CD14-positive monocyte (primary cell): ENCODE measurements at regions not wholly inside any gene's neighbourhood (a gene's known extent, or its start where the extent isn't known, plus 50 kb on each side); places are given as distances from the start of the nearest gene placed in this dataset.

ENCODE experiments used
- DNase-seq, 3 donors: peaks; one replicate each; pipeline ENCODE4 v3.0.0-alpha.2; 2011 to 2022
- H2AFZ ChIP-seq: 2 replicates; pipeline ENCODE4 v1.6.0; 2012; ENCODE audit warnings: mild to moderate bottlenecking, low read depth, low read length, inconsistent platforms; ENCODE audit not compliant: insufficient read depth, poor library complexity, severe bottlenecking
- H3K27ac ChIP-seq, 2 donors: 1 replicate in 1 of 2; 2 replicates in 1 of 2; pipeline ENCODE4 v1.5.1; 2012 to 2013; ENCODE audit warnings: low read length in 2 of 2, control low read depth in 1 of 2, inconsistent platforms in 1 of 2, low read depth in 1 of 2, mild to moderate bottlenecking in 1 of 2
- H3K27me3 ChIP-seq, 2 donors: one replicate each; pipeline versions ENCODE4 v1.6.0 to v1.6.1; 2011 to 2013; ENCODE audit warnings: low read length in 2 of 2; ENCODE audit not compliant: control insufficient read depth in 2 of 2, insufficient read depth in 2 of 2
- H3K36me3 ChIP-seq, 2 donors: replicated peaks in 1 of 2; 1 replicate in 1 of 2; 2 replicates in 1 of 2; pipeline versions ENCODE4 v1.5.1 to v1.6.1; 2012 to 2013; ENCODE audit warnings: low read length in 2 of 2, control low read depth in 1 of 2, inconsistent platforms in 1 of 2, mild to moderate bottlenecking in 1 of 2; ENCODE audit not compliant: insufficient read depth in 2 of 2, control insufficient read depth in 1 of 2
- H3K4me1 ChIP-seq, 2 donors: 1 replicate in 1 of 2; 2 replicates in 1 of 2; pipeline versions ENCODE4 v1.5.1 to v1.6.1; 2012 to 2013; ENCODE audit warnings: low read length in 2 of 2, control low read depth in 1 of 2, inconsistent platforms in 1 of 2, mild to moderate bottlenecking in 1 of 2, moderate library complexity in 1 of 2; ENCODE audit not compliant: insufficient read depth in 2 of 2, control insufficient read depth in 1 of 2
- H3K4me2 ChIP-seq: replicated peaks from 2 replicates; pipeline ENCODE3; 2012; ENCODE audit warnings: low read length, moderate library complexity, mild to moderate bottlenecking; ENCODE audit not compliant: poor library complexity, severe bottlenecking; ENCODE audit errors: extremely low read depth
- H3K4me3 ChIP-seq, 3 experiments: fragments of 200-600 bp in 1 of 3; sonication (generic) in 1 of 3; replicated peaks in 1 of 3; 1 replicate in 2 of 3; 2 replicates in 1 of 3; pipeline ENCODE4 v1.5.1; 2011 to 2013; ENCODE audit warnings: low read length in 3 of 3, mild to moderate bottlenecking in 3 of 3, control low read depth in 2 of 3, low read depth in 2 of 3, inconsistent platforms in 1 of 3, moderate library complexity in 1 of 3
- H3K79me2 ChIP-seq: 2 replicates; pipeline ENCODE4 v1.6.0; 2012; ENCODE audit warnings: mild to moderate bottlenecking, control low read depth, inconsistent platforms, low read length, moderate library complexity; ENCODE audit not compliant: insufficient read depth
- H3K9ac ChIP-seq: 2 replicates; pipeline ENCODE4 v1.6.0; 2017; ENCODE audit warnings: low read length, mild to moderate bottlenecking; ENCODE audit not compliant: insufficient read depth, poor library complexity, severe bottlenecking
- H3K9me3 ChIP-seq, 2 donors: replicated peaks in 1 of 2; 1 replicate in 1 of 2; 2 replicates in 1 of 2; pipeline versions ENCODE4 v1.5.1 to v1.6.1; 2012 to 2013; ENCODE audit warnings: low read length in 2 of 2, control low read depth in 1 of 2; ENCODE audit not compliant: control insufficient read depth in 1 of 2, insufficient read depth in 1 of 2
- H4K20me1 ChIP-seq: 2 replicates; pipeline ENCODE4 v1.6.0; 2012; ENCODE audit warnings: mild to moderate bottlenecking, low read length, control low read depth, moderate library complexity; ENCODE audit not compliant: insufficient read depth
- H3K27ac Mint-ChIP-seq, 7 donors: one replicate each; pipeline ENCODE4 v1.8.0; 2020; ENCODE audit warnings: mild to moderate bottlenecking in 7 of 7, mixed read lengths in 7 of 7, moderate library complexity in 6 of 7, inconsistent platforms in 2 of 7
- H3K27me3 Mint-ChIP-seq, 3 donors: one replicate each; pipeline ENCODE4 v1.8.0; 2021 to 2022; ENCODE audit warnings: low read depth in 3 of 3, mild to moderate bottlenecking in 3 of 3, mixed read lengths in 3 of 3, moderate library complexity in 3 of 3, inconsistent platforms in 1 of 3
- H3K36me3 Mint-ChIP-seq, 2 donors: one replicate each; pipeline ENCODE4 v1.8.0; 2020; ENCODE audit warnings: mixed read lengths in 2 of 2, inconsistent platforms in 1 of 2, mild to moderate bottlenecking in 1 of 2
- H3K4me1 Mint-ChIP-seq: one replicate; pipeline ENCODE4 v1.8.0; 2020; ENCODE audit warnings: mild to moderate bottlenecking, mixed read lengths
- H3K4me3 Mint-ChIP-seq, 2 donors: one replicate each; pipeline ENCODE4 v1.8.0; 2020; ENCODE audit warnings: mild to moderate bottlenecking in 2 of 2, mixed read lengths in 2 of 2, moderate library complexity in 1 of 2
- H3K9me3 Mint-ChIP-seq, 7 donors: one replicate each; pipeline ENCODE4 v1.8.0; 2020 to 2022; ENCODE audit warnings: mixed read lengths in 7 of 7, mild to moderate bottlenecking in 6 of 7, moderate library complexity in 6 of 7, inconsistent platforms in 2 of 7
- CTCF ChIP-seq: fragments of 200-600 bp; IDR thresholded peaks from one replicate; pipeline ENCODE4 v1.8.0; 2022; ENCODE audit warnings: antibody characterized with exemption, mild to moderate bottlenecking
- WGBS: methylation state at CpG from one replicate; pipeline ENCODE4 v1.1.5; 2013; ENCODE audit warnings: missing lambda C conversion rate; ENCODE audit not compliant: insufficient coverage; 5-methylcytosine and 5-hydroxymethylcytosine counted together
- intact Hi-C, 2 donors: fragments of 100-400 bp; cut with micrococcal nuclease; formaldehyde crosslinking; loops; one replicate each; pipeline versions ENCODE4 v1.15.0 to v1.15.1; 2023

GRCh38 chr5:169394371-169394770, 93.4 kb upstream of the SLIT3 start:
- intact Hi-C loops = no loop called here
- TF ChIP-seq CTCF = no peak
- Histone ChIP-seq H3K36me3 (no peaks in the 10 kb centered on the region), H4K20me1 (no peaks in the 10 kb centered on the region), H3K4me1 (no peaks in the 10 kb centered on the region), H3K27ac (no peak overlapping the region), H3K4me2 (no peak overlapping the region), H3K27me3 (no peaks in the 10 kb centered on the region), H3K9me3 (no peaks in the 10 kb centered on the region), H3K9ac (no peak overlapping the region), H3K79me2 (no peaks in the 10 kb centered on the region), H3K4me3 (no peak overlapping the region), H2AFZ (no peak overlapping the region)
- H3K9me3 Mint-ChIP-seq = peaks cover 0 to 10% (median 2%) of the 10 kb centered on the region in 7 donors
- no peak for DNase-seq
- H3K36me3 Mint-ChIP-seq = no peaks in the 10 kb centered on the region
- 61% methylated on average over 2 of the region's 4 CpGs for WGBS
- H3K27me3 Mint-ChIP-seq = no peaks in the 10 kb centered on the region
- no peaks in the 10 kb centered on the region for H3K4me1 Mint-ChIP-seq
- H3K4me3 Mint-ChIP-seq = no peak overlapping the region
- H3K27ac Mint-ChIP-seq = no peak overlapping the region

GRCh38 chr5:169393907-169394306, 93.0 kb upstream of the SLIT3 start:
- no CpG with 5 or more reads among the region's 1 CpG for WGBS
- no peaks in the 10 kb centered on the region for H3K27me3 ChIP-seq
- H3K79me2 ChIP-seq = no peaks in the 10 kb centered on the region
- H3K9ac ChIP-seq = no peak overlapping the region
- no peaks in the 10 kb centered on the region for H3K9me3 ChIP-seq
- no peak for DNase-seq
- no peaks in the 10 kb centered on the region for H3K4me1 ChIP-seq
- H2AFZ ChIP-seq = no peak overlapping the region
- H3K36me3 ChIP-seq = no peaks in the 10 kb centered on the region
- peaks cover 0 to 10% (median 2%) of the 10 kb centered on the region in 7 donors for H3K9me3 Mint-ChIP-seq
- H3K27ac Mint-ChIP-seq = no peak overlapping the region
- no peak overlapping the region for H3K4me3 Mint-ChIP-seq
- TF ChIP-seq CTCF = no peak
- H3K27ac ChIP-seq = no peak overlapping the region
- no peak overlapping the region for H3K4me2 ChIP-seq
- H4K20me1 ChIP-seq = no peaks in the 10 kb centered on the region
- no peaks in the 10 kb centered on the region for H3K27me3 Mint-ChIP-seq
- H3K4me1 Mint-ChIP-seq = no peaks in the 10 kb centered on the region
- intact Hi-C loops = no loop called here
- H3K4me3 ChIP-seq = no peak overlapping the region
- H3K36me3 Mint-ChIP-seq = no peaks in the 10 kb centered on the region
